ENCODE measurements at regions not wholly inside any gene's neighbourhood (a gene's known extent, or its start where the extent isn't known, plus 50 kb on each side); places are given as distances from the start of the nearest gene placed in this dataset.

- no peaks in the 10 kb centered on the region for H3K36me3 ChIP-seq (ENCODE audit: control insufficient read depth, insufficient read depth, low read length)
- WGBS (ENCODE audit: insufficient coverage, low coverage, missing lambda C conversion rate) = 0% methylated on average over 2 of the region's 2 CpGs
- H3K4me3 ChIP-seq = no peak overlapping the region
- ATAC-seq = no peak
- no peak overlapping the region for H3K9ac ChIP-seq (ENCODE audit: insufficient read depth in 1 of 2, low read depth in 2 of 2, low read length in 2 of 2)
- H3K27ac ChIP-seq (ENCODE audit: extremely low read depth, low read depth, low read length) = no peak overlapping the region
- H3K4me1 ChIP-seq (replicated peaks in 1 of 2; ENCODE audit: control insufficient read depth in 2 of 2, insufficient read depth in 2 of 2, low read length in 2 of 2) = no peaks in the 10 kb centered on the region
- no peaks in the 10 kb centered on the region for H3K9me1 ChIP-seq (ENCODE audit: control insufficient read depth, insufficient read depth, low read length)
- no peaks in the 10 kb centered on the region for H4K20me1 ChIP-seq (replicated peaks; ENCODE audit: control insufficient read depth, insufficient read depth, low read length)
- CTCF ChIA-PET (ENCODE audit: low intra/inter-chr PET ratio) = no interaction called here
- no peak overlapping the region for H2AFZ ChIP-seq (ENCODE audit: low read depth, low read length)
- no peak for TF ChIP-seq ZNF263 (CRISPR knock-in tag; IDR thresholded peaks at IDR 0.05; ENCODE audit: borderline replicate concordance)
- no peak for TF ChIP-seq RAD51 (IDR thresholded peaks at IDR 0.05; ENCODE audit: borderline replicate concordance, low read depth)
- no peak for TF ChIP-seq RNF2 (IDR thresholded peaks at IDR 0.05)
- TF ChIP-seq TOE1 (IDR thresholded peaks at IDR 0.05; ENCODE audit: borderline replicate concordance) = no peak
- no peak for TF ChIP-seq TOE1 (CRISPR knock-in tag; IDR thresholded peaks at IDR 0.05; ENCODE audit: borderline replicate concordance, low read depth)
- no peak for TF ChIP-seq ZNF668 (CRISPR knock-in tag; IDR thresholded peaks at IDR 0.05)
- no peak for TF ChIP-seq NR2C2 (CRISPR knock-in tag; IDR thresholded peaks at IDR 0.05)
- TF ChIP-seq NR2C2 (tag; IDR thresholded peaks at IDR 0.05) = no peak
- TF ChIP-seq TRIM24 (IDR thresholded peaks at IDR 0.05) = no peak
- TF ChIP-seq, protein P1, sequence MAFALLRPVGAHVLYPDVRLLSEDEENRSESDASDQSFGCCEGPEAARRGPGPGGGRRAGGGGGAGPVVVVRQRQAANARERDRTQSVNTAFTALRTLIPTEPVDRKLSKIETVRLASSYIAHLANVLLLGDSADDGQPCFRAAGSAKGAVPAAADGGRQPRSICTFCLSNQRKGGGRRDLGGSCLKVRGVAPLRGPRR (CRISPR knock-in tag; IDR thresholded peaks at IDR 0.05) = no peak
- no peak for TF ChIP-seq HMGXB4 (CRISPR knock-in tag; IDR thresholded peaks at IDR 0.05)
- no peak for TF ChIP-seq ZNF583 (CRISPR knock-in tag; IDR thresholded peaks at IDR 0.05)
- TF ChIP-seq, protein P2, sequence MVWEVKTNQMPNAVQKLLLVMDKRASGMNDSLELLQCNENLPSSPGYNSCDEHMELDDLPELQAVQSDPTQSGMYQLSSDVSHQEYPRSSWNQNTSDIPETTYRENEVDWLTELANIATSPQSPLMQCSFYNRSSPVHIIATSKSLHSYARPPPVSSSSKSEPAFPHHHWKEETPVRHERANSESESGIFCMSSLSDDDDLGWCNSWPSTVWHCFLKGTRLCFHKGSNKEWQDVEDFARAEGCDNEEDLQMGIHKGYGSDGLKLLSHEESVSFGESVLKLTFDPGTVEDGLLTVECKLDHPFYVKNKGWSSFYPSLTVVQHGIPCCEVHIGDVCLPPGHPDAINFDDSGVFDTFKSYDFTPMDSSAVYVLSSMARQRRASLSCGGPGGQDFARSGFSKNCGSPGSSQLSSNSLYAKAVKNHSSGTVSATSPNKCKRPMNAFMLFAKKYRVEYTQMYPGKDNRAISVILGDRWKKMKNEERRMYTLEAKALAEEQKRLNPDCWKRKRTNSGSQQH (CRISPR knock-in tag; IDR thresholded peaks at IDR 0.05) = no peak
- no peak for TF ChIP-seq FOS (IDR thresholded peaks at IDR 0.05; ENCODE audit: extremely low read depth, insufficient read length)
- no peak for TF ChIP-seq ATF7 (IDR thresholded peaks at IDR 0.05)
- TF ChIP-seq ZBTB2 (IDR thresholded peaks at IDR 0.05) = no peak
- intact Hi-C loops (cut with micrococcal nuclease) = no loop called here
- no peak for DNase-seq (ENCODE audit: extremely low read depth in 1 of 4, low spot score in 3 of 4)
- no peaks in the 10 kb centered on the region for H3K79me2 ChIP-seq (ENCODE audit: control insufficient read depth, insufficient read depth, low read length)
- POLR2A ChIA-PET = no interaction called here
- in situ Hi-C loops (cut with MboI) = no loop called here
- no peak overlapping the region for H3K4me2 ChIP-seq (ENCODE audit: insufficient read depth, low read length)
- FAIRE-seq = no peak
- BruUV-seq (replicated peaks) = no TSS peak
- H3K9me3 ChIP-seq (replicated peaks; ENCODE audit: control insufficient read depth, insufficient read depth, low read depth, low read length) = no peaks in the 10 kb centered on the region
- no peaks in the 10 kb centered on the region for H3K27me3 ChIP-seq (ENCODE audit: control insufficient read depth in 2 of 2, insufficient read depth in 2 of 2, low read length in 2 of 2)
Measured at GRCh38 chr6:128768187-128768586, 114.8 kb upstream of the LAMA2 start.
